ENCODE measurements at regions not wholly inside any gene's neighbourhood (a gene's known extent, or its start where the extent isn't known, plus 50 kb on each side); places are given as distances from the start of the nearest gene placed in this dataset.

DNA sequence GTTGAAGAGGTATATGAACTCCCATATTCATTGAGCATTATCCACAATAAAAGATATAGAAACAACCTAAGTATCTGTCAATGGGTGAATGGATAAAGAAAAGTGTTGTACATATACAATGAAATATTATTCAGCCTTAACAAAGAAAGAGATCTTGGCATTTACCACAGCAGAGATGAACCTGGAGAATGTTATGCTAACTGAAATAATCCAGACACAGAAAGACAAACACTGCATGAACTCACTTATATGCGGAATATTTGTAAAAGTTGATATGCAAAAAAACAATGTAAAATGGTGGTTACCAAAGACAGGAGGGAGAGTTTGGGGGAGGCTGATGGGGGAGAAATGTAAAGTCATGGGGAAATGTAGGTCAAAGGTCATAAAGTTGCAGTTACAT, 278.7 kb downstream of the ZNF608 start:
- no peak for FAIRE-seq
- no peak for DNase-seq (ENCODE audit: low read depth, low spot score)
- Histone ChIP-seq H3K9ac (ENCODE audit: control insufficient read depth, extremely low read depth, insufficient read depth, low read length) (no peak overlapping the region), H3K4me2 (ENCODE audit: control insufficient read depth, extremely low read depth, insufficient read depth, low read depth, low read length) (no peak overlapping the region), H3K4me3 (ENCODE audit: control insufficient read depth in 2 of 3, extremely low read depth in 1 of 3, insufficient read depth in 2 of 3, low read depth in 1 of 3, low read length in 3 of 3) (no peak overlapping the region), H3K9me3 (ENCODE audit: control insufficient read depth, low read depth, low read length) (no peaks in the 10 kb centered on the region), H4K20me1 (ENCODE audit: control insufficient read depth, extremely low read depth, insufficient read depth, low read length) (no peaks in the 10 kb centered on the region), H3K79me2 (ENCODE audit: control insufficient read depth, insufficient read depth, low read length) (no peaks in the 10 kb centered on the region), H3K27ac (ENCODE audit: control insufficient read depth, insufficient read depth, low read length) (no peak overlapping the region), H3K27me3 (ENCODE audit: control insufficient read depth, extremely low read depth, insufficient read depth, low read length) (no peaks in the 10 kb centered on the region), H3K36me3 (ENCODE audit: control insufficient read depth in 2 of 2, extremely low read depth in 1 of 2, insufficient read depth in 2 of 2, low read length in 2 of 2) (no peaks in the 10 kb centered on the region), H3K4me1 (ENCODE audit: control insufficient read depth, extremely low read depth, insufficient read depth, low read length) (no peaks in the 10 kb centered on the region), H3K9me1 (ENCODE audit: control insufficient read depth, extremely low read depth, insufficient read depth, low read length) (no peaks in the 10 kb centered on the region), H2AFZ (ENCODE audit: control insufficient read depth, low read length) (no peak overlapping the region)
- TF ChIP-seq CTCF (optimal IDR thresholded peaks at IDR 0.05 in 1 of 3, IDR thresholded peaks at IDR 0.05 in 1 of 3, conservative IDR thresholded peaks at IDR 0.05 in 1 of 3; ENCODE audit: extremely low read depth in 1 of 3, insufficient read depth in 2 of 3, low read length in 3 of 3) (no peak), EZH2 (IDR thresholded peaks at IDR 0.05; ENCODE audit: low read length) (no peak)
- dilution Hi-C loops (cut with MboI; ENCODE audit: extremely low pct_ligation_motif_present, low sequenced_read_pairs), result no loop called here

DNA sequence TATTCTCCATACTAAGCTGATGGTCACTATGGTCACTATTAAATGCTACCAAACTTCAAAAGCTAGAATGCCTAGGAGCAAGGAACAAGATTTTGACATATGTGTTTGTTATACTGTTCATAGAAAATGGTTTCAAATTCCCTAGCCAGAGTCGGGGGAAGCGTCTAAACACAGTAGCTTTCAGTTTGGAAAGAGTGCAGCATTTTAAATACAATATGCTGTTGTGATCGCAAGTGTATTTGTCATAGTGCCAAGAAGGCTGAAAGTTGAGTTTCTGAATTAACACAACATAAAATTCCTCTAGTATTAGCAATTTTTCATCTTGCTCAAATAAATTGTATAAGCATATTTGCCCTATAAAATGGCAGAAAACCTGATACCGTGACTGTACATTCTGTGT, 280.4 kb downstream of the ZNF608 start:
- no peaks in the 10 kb centered on the region for H3K79me2 ChIP-seq (ENCODE audit: control insufficient read depth, insufficient read depth, low read length)
- FAIRE-seq (no peak), DNase-seq (ENCODE audit: low read depth, low spot score) (no peak)
- H3K27ac ChIP-seq (ENCODE audit: control insufficient read depth, insufficient read depth, low read length), result no peak overlapping the region
- dilution Hi-C loops (cut with MboI; ENCODE audit: extremely low pct_ligation_motif_present, low sequenced_read_pairs), result no loop called here
- no peak overlapping the region for H3K9ac ChIP-seq (ENCODE audit: control insufficient read depth, extremely low read depth, insufficient read depth, low read length)
- no peaks in the 10 kb centered on the region for H4K20me1 ChIP-seq (ENCODE audit: control insufficient read depth, extremely low read depth, insufficient read depth, low read length)
- no peaks in the 10 kb centered on the region for H3K36me3 ChIP-seq (ENCODE audit: control insufficient read depth in 2 of 2, extremely low read depth in 1 of 2, insufficient read depth in 2 of 2, low read length in 2 of 2)
- H3K4me1 ChIP-seq (ENCODE audit: control insufficient read depth, extremely low read depth, insufficient read depth, low read length), result no peaks in the 10 kb centered on the region
- H3K9me3 ChIP-seq (ENCODE audit: control insufficient read depth, low read depth, low read length), result no peaks in the 10 kb centered on the region
- H3K4me2 ChIP-seq (ENCODE audit: control insufficient read depth, extremely low read depth, insufficient read depth, low read depth, low read length), result no peak overlapping the region
- H3K4me3 ChIP-seq (ENCODE audit: control insufficient read depth in 2 of 3, extremely low read depth in 1 of 3, insufficient read depth in 2 of 3, low read depth in 1 of 3, low read length in 3 of 3), result no peak overlapping the region
- H3K27me3 ChIP-seq (ENCODE audit: control insufficient read depth, extremely low read depth, insufficient read depth, low read length), result no peaks in the 10 kb centered on the region
- H2AFZ ChIP-seq (ENCODE audit: control insufficient read depth, low read length), result no peak overlapping the region
- TF ChIP-seq CTCF (optimal IDR thresholded peaks at IDR 0.05 in 1 of 3, IDR thresholded peaks at IDR 0.05 in 1 of 3, conservative IDR thresholded peaks at IDR 0.05 in 1 of 3; ENCODE audit: extremely low read depth in 1 of 3, insufficient read depth in 2 of 3, low read length in 3 of 3) (no peak), EZH2 (IDR thresholded peaks at IDR 0.05; ENCODE audit: low read length) (no peak)
- H3K9me1 ChIP-seq (ENCODE audit: control insufficient read depth, extremely low read depth, insufficient read depth, low read length), result no peaks in the 10 kb centered on the region

Measured in keratinocyte (primary cell).